Neutrophil (primary cell): ENCODE measurements at regions not wholly inside any gene's neighbourhood (a gene's known extent, or its start where the extent isn't known, plus 50 kb on each side); places are given as distances from the start of the nearest gene placed in this dataset.

Source experiments
- H3K27ac ChIP-seq: fragments of 200-600 bp; sonication (generic); 2 replicates; pipeline ENCODE4 v1.5.1; 2016; ENCODE audit warnings: mild to moderate bottlenecking, moderate library complexity
- H3K27me3 ChIP-seq: fragments of 200-600 bp; sonication (generic); 2 replicates; pipeline ENCODE4 v1.6.0; 2016; ENCODE audit warnings: mild to moderate bottlenecking
- H3K36me3 ChIP-seq: fragments of 200-600 bp; sonication (generic); 2 replicates; pipeline ENCODE4 v1.5.1; 2017
- H3K4me1 ChIP-seq, 2 experiments: fragments of 200-600 bp in 1 of 2; sonication (generic) in 1 of 2; 1 replicate in 1 of 2; 2 replicates in 1 of 2; pipeline versions ENCODE4 v1.5.1 to v1.6.1; 2013 to 2016; ENCODE audit warnings: low read depth in 1 of 2, low read length in 1 of 2, mild to moderate bottlenecking in 1 of 2, moderate library complexity in 1 of 2; ENCODE audit not compliant: control insufficient read depth in 1 of 2, insufficient read depth in 1 of 2
- H3K4me3 ChIP-seq, 2 experiments: fragments of 200-600 bp in 1 of 2; sonication (generic) in 1 of 2; 1 replicate in 1 of 2; 2 replicates in 1 of 2; pipeline ENCODE4 v1.5.1; 2013 to 2016; ENCODE audit warnings: low read depth in 1 of 2, low read length in 1 of 2, mild to moderate bottlenecking in 1 of 2, moderate library complexity in 1 of 2
- H3K9me3 ChIP-seq: fragments of 200-600 bp; sonication (generic); 2 replicates; pipeline ENCODE4 v1.5.1; 2016
- CTCF ChIP-seq: fragments of 200-600 bp; sonication (generic); IDR thresholded peaks from 2 replicates; pipeline ENCODE4 v1.5.1; 2016; ENCODE audit warnings: antibody characterized with exemption

GRCh38 chr4:81982846-81983540 lies 390.8 kb downstream of the HNRNPD start:
- Histone ChIP-seq H3K4me3 (no peak overlapping the region), H3K36me3 (no peaks in the 10 kb centered on the region), H3K9me3 (no peaks in the 10 kb centered on the region), H3K4me1 (peaks cover 15 to 17% of the 10 kb centered on the region in 2 experiments), H3K27ac (no peak overlapping the region), H3K27me3 (peaks cover 6% of the 10 kb centered on the region)
- TF ChIP-seq CTCF, result no peak

DNA sequence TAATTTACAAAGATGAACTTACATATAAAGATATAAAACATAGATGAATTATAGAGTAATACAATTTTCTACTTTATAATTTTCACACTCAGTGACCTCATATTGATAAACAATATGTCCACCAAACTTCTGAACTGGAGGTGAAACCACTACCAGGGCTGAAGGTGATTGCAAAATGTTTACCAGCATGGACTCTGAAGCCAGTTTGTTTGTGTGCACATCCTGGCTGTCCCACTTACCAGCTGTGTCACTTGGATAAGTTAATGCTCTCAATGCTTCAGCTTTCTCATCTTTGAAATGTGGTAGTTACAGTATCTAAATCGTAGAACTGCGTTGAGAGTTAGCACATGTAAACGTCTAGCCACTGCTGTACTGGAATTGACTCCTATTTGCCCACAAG lies 392.6 kb downstream of the HNRNPD start:
- H3K27ac ChIP-seq, result no peak overlapping the region
- no peaks in the 10 kb centered on the region for H3K27me3 ChIP-seq
- H3K36me3 ChIP-seq, result no peaks in the 10 kb centered on the region
- no peaks in the 10 kb centered on the region for H3K9me3 ChIP-seq
- peaks cover 15 to 17% of the 10 kb centered on the region in 2 experiments for H3K4me1 ChIP-seq
- no peak for TF ChIP-seq CTCF
- no peak overlapping the region for H3K4me3 ChIP-seq

DNA sequence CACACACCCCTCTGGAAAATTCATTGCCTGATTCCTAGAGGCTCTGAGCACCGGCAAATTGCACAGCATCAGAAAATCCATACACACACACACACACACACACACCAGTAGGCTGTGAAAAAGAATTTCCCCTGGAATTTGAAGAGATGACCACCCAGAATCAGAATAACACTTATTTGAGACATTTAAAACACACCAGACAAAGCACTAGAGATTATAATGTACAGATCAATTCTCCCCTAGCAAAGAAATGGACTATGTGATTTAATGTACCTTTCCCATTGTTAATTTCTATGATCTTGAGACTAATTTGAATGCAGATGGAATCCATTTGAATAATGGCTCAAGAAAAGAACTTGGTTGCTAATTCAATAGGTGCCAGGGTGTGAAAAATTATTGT lies 399.3 kb downstream of the HNRNPD start:
- Histone ChIP-seq H3K36me3 (no peaks in the 10 kb centered on the region), H3K27me3 (peaks cover 18% of the 10 kb centered on the region), H3K9me3 (no peaks in the 10 kb centered on the region), H3K27ac (no peak overlapping the region), H3K4me1 (no peaks in the 10 kb centered on the region), H3K4me3 (no peak overlapping the region)
- no peak for TF ChIP-seq CTCF

- H3K4me1 ChIP-seq, result no peaks in the 10 kb centered on the region
- no peaks in the 10 kb centered on the region for H3K9me3 ChIP-seq
- no peak for TF ChIP-seq CTCF
- H3K36me3 ChIP-seq, result no peaks in the 10 kb centered on the region
- no peak overlapping the region for H3K4me3 ChIP-seq
- H3K27me3 ChIP-seq, result peaks cover 18% of the 10 kb centered on the region
- H3K27ac ChIP-seq, result no peak overlapping the region
These were observed 402.0 kb downstream of the HNRNPD start for GRCh38 chr4:81971637-81972381.

- H3K27me3 ChIP-seq, result peaks cover 18% of the 10 kb centered on the region
- TF ChIP-seq CTCF, result no peak
- H3K36me3 ChIP-seq, result no peaks in the 10 kb centered on the region
- H3K27ac ChIP-seq, result no peak overlapping the region
- no peaks in the 10 kb centered on the region for H3K4me1 ChIP-seq
- no peaks in the 10 kb centered on the region for H3K9me3 ChIP-seq
- H3K4me3 ChIP-seq, result no peak overlapping the region
These were observed 402.7 kb downstream of the HNRNPD start for GRCh38 chr4:81971061-81971460.
